Hepatic stellate cell (primary cell): ENCODE measurements at regions not wholly inside any gene's neighbourhood (a gene's known extent, or its start where the extent isn't known, plus 50 kb on each side); places are given as distances from the start of the nearest gene placed in this dataset.
"Not testable (repeated sequence)": the region's sequence is repeated elsewhere in the genome, so short reads cannot be mapped to it uniquely, and the experiment has no call there.

Experiments used
- DNase-seq: peaks from one replicate; pipeline ENCODE4 v3.0.0; 2011; ENCODE audit warnings: low spot score

DNA sequence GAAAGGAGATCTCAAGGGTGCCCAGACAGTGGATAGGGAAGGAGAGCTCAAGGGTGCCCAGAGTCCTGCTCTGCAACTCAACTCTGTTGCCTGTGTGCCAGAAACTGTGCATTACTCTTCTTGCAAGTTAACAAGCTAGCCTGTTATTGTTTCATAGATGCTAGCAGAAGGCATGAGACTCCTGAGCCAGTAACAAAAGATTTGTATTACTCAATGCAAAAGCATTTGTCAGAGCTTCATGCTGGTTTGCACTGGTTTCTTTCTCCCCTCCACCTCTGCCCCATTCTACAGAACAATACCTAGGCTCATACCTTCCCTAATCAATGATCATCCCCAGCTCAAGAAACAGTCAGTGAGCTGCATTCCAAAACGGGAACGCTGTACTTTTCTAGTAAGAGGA, 124.5 kb upstream of the NEIL3 start:
- no peak for DNase-seq

DNA sequence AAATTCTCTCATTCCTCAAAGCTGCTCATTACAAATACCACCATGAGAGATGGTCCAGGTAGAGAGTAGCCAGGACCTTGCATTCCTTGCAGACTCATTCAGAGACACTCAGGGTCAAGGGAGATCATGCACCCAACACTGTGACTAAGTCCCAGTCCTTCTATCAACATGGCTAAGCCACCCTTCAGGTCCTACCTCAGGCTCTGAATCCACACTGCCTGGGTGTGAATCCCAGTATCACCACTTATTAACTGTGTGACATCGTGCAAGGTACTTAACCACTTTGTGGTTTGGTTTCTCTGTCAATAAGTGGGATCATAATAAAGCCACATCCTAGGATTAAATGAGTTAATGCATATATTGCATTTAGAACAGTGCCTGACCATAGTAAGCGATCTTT, 124.1 kb upstream of the NEIL3 start:
- no peak for DNase-seq

DNA sequence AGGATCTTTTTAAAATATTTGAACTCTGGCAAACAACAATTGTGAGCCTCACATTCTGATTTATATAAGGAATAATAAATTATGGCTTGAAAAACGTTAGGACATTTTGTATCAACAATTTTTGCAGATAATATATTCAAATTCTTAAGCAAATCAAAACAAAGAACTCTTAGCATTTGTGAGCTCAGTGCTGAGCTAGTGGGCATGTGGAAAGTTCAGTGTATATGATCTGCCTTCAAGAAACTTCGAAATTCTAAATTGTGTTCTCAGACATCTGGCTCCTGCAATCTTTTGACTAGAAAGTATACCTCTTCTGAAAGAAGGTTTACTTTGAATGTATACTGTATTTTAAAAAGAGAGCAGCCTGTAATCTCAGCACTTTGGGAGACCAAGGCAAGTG, 122.3 kb upstream of the NEIL3 start:
- DNase-seq, result no peak

DNA sequence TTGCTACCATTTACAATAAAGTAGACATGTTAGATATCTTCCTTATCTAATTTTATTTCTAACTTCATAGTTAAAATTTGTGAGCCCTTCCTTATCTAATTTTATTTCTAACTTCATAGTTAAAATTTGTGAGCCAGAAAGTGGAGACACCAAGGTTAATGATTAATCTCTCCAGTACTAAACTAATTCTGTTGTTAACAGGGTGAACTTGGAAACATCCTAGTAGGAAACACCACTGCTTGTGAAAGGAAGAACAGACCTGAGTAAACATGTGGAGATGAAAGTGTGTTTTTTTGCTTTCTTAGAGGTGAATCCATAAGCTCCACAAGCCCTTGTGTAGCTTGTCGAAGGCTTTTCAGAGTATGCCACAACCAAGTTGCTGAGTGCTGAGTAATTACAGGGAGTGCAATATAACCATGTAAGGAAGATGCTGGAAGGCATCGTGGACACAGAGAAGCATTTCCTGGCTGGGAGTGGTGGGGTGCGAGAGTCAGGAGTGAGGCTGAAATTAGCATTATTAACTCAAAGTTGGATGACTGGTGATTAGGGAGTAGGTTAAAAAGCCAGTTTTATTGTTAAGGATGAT, 118.6 kb upstream of the NEIL3 start:
- peak; percentile 21 for DNase-seq

- DNase-seq, result no peak
Observed at GRCh38 chr4:177191586-177191985, 118.1 kb upstream of the NEIL3 start.

GRCh38 chr4:177191991-177192390, 117.7 kb upstream of the NEIL3 start:
- DNase-seq, result no peak

- DNase-seq, result not testable (repeated sequence)
Observed at GRCh38 chr4:177193024-177193715, 116.5 kb upstream of the NEIL3 start.

GRCh38 chr4:177194906-177195305, 114.8 kb upstream of the NEIL3 start:
- DNase-seq, result peak; percentile 60

- no peak for DNase-seq
Observed at GRCh38 chr4:177196615-177197014, 113.1 kb upstream of the NEIL3 start.

GRCh38 chr4:177201614-177202013, 108.1 kb upstream of the NEIL3 start:
- DNase-seq, result no peak

- DNase-seq, result no peak
Observed at GRCh38 chr4:177204126-177204525, 105.5 kb upstream of the NEIL3 start.

DNA sequence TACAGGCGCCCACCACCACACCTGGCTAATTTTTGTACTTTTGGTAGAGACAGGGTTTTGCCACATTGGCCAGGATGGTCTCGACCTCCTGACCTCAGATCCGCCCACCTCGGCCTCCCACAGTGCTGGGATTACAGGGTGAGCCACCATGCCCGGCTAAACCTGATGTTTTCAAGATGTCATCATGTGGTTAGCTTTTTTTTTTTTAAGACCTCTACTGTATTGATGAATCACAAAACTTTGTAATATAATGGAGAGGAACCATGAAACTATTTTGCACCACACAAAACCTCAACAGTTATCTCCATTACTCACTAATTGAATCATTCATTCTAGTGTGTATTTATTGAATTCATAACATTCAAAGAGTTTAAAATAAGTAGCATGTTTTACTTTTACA, 94.7 kb upstream of the NEIL3 start:
- DNase-seq, result no peak

GRCh38 chr4:177220376-177220775, 89.3 kb upstream of the NEIL3 start:
- no peak for DNase-seq

DNA sequence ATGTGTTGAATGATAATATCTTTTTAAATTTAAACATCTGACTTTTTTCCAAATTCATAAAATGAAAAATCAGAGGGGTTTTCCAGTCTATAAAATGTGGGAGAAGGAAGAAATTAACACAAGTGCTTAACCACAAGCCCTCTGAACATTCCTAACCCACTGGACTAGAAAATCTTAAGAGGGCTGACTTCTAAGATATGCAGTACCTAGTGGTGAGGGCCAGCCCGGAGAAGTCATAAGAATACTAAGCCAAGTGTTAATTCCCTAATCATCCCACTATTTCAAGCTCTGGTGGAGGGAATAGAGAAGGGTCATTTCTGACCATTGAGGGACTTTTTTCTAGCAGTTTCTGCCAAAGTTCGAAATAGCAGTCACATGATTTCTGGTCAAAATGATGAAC, 86.9 kb upstream of the NEIL3 start:
- no peak for DNase-seq

- DNase-seq, result no peak
Observed at GRCh38 chr4:177225605-177226004, 84.1 kb upstream of the NEIL3 start.

DNA sequence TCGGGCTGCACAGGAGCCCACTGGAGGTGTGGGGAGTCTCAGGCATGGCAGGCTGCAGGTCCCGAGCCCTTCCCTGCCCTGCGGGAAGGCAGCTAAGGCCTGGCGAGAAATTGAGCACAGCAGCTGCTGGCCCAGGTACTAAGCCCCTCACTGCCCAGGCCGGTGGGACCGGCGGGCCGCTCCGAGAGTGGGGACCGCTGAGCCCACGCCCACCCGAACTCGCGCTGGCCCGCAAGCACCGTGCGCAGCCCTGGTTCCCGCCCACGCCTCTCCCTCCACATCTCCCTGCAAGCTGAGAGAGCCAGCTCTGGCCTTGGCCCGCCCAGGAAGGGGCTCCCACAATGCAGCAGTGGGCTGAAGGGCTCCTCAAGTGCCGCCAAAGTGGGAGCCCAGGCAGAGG, 82.0 kb upstream of the NEIL3 start:
- DNase-seq, result no peak

- DNase-seq, result no peak
Observed at GRCh38 chr4:177228599-177228998, 81.1 kb upstream of the NEIL3 start.

DNA sequence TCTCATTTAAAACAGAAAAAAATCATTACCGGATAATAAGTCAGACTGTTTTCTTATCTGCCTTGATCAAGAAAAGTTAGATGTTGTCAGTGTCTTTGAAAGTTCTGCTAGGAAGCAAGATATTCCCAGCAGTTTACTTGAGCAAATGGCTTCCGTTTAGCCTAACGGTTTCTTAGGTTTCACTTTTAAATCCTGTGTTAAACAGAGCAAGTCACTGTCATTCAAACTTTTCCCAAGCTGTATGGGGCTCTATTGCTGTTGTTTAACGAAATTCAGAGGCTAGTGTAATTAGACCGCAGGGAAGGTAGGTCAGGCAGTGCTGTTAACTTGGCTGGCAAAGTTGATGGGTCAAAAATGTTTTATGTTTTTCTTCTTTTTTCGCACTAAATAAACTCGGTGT, 80.3 kb upstream of the NEIL3 start:
- no peak for DNase-seq

DNA sequence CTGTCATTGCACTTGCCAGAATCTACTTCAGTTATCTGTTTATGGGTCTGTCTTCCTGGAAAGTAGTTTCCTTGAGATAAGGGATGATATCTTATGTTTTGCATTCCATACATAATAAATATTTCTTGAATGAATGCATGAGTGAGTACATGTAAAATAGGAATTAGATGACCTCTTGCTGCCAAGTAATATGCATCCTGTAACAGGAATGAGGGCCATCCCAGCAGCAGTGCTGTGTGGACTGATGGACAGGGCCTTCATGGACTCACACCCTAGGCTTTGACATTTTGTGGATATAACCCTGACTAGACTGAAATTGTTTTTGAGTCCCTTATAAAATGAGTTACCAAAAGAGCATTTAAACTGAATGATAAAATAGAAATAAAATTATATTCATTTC, 77.2 kb upstream of the NEIL3 start:
- DNase-seq, result no peak

GRCh38 chr4:177235026-177235425, 74.6 kb upstream of the NEIL3 start:
- no peak for DNase-seq

- DNase-seq, result no peak
Observed at GRCh38 chr4:177236886-177237285, 72.8 kb upstream of the NEIL3 start.

GRCh38 chr4:177237291-177237690, 72.4 kb upstream of the NEIL3 start:
- DNase-seq, result no peak

- no peak for DNase-seq
Observed at GRCh38 chr4:177239477-177239876, 70.2 kb upstream of the NEIL3 start.

DNA sequence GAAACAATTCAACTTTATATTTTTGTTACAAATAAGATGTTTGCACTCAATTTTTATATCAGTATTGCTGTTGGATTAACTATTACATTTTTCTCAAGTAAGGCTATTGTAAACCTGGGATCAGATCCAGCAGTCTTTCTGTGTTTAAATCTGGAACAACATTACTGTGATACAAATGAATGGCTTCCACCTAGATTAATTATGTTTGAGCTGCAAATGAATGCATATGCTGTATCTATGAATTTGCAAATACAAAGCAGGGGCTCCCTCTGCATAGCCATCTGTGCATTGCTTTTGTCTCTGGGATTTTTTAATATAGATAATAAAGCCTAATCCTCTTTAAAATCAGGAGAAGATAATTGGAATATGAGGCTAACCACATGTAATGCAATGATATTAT, 69.8 kb upstream of the NEIL3 start:
- DNase-seq, result no peak
